Lung (tissue), 11 donors: ENCODE measurements at regions not wholly inside any gene's neighbourhood (a gene's known extent, or its start where the extent isn't known, plus 50 kb on each side); places are given as distances from the start of the nearest gene placed in this dataset.

Source experiments
- ATAC-seq: fragments of 200-7000 bp; cut with Tn5 transposase; one replicate; pipeline ENCODE4 v1.9.1; 2020; ENCODE audit warnings: moderate number of reproducible peaks; ENCODE audit not compliant: insufficient read depth, low FRiP score
- DNase-seq, 3 donors: peaks; one replicate each; pipeline ENCODE4 v3.0.0-alpha.2; 2013 to 2017
- H3K27ac ChIP-seq, 2 donors: one replicate each; pipeline ENCODE4 v1.5.1; 2013; ENCODE audit warnings: mild to moderate bottlenecking in 2 of 2, moderate library complexity in 2 of 2, control low read depth in 1 of 2, inconsistent platforms in 1 of 2, low read depth in 1 of 2, low read length in 1 of 2
- H3K27me3 ChIP-seq, 3 donors: one replicate each; pipeline ENCODE4 v1.5.1; 2013; ENCODE audit warnings: low read length in 2 of 3; ENCODE audit not compliant: control insufficient read depth in 3 of 3, insufficient read depth in 3 of 3
- H3K36me3 ChIP-seq, 4 donors: one replicate each; pipeline ENCODE4 v1.5.1; 2013; ENCODE audit warnings: low read length in 4 of 4, mild to moderate bottlenecking in 1 of 4, moderate library complexity in 1 of 4; ENCODE audit not compliant: control insufficient read depth in 4 of 4, insufficient read depth in 4 of 4
- H3K4me1 ChIP-seq, 5 donors: one replicate each; pipeline ENCODE4 v1.5.1; 2013; ENCODE audit warnings: low read length in 5 of 5, mild to moderate bottlenecking in 2 of 5, moderate library complexity in 1 of 5; ENCODE audit not compliant: control insufficient read depth in 5 of 5, insufficient read depth in 5 of 5
- H3K4me3 ChIP-seq: one replicate; pipeline ENCODE4 v1.5.1; 2013; ENCODE audit warnings: mild to moderate bottlenecking, control low read depth, moderate library complexity
- H3K9ac ChIP-seq, 2 donors: one replicate each; pipeline ENCODE4 v1.5.1; 2013; ENCODE audit warnings: low read length in 2 of 2, control low read depth in 1 of 2; ENCODE audit not compliant: insufficient read depth in 1 of 2
- H3K9me3 ChIP-seq, 4 donors: one replicate each; pipeline ENCODE4 v1.5.1; 2013; ENCODE audit warnings: low read length in 3 of 4, mild to moderate bottlenecking in 1 of 4, moderate library complexity in 1 of 4; ENCODE audit not compliant: control insufficient read depth in 4 of 4, insufficient read depth in 3 of 4
- CTCF ChIP-seq: IDR thresholded peaks from 2 replicates; pipeline ENCODE4 v1.5.1; 2012; ENCODE audit warnings: mild to moderate bottlenecking; ENCODE audit errors: control extremely low read depth, extremely low read depth
- WGBS, 2 donors: extraction: QIAGEN DNeasy Blood & Tissue Kit; methylation state at CpG; one replicate each; pipeline ENCODE4 v1.1.7; 2013; 5-methylcytosine and 5-hydroxymethylcytosine counted together
- donor health status: control.
- donor health status: control.
- donor health status: Bipolar disorder and iron deficiency.
- donor health status: healthy.
- donor health status: DM: yes; HTN: yes; CAD: no.

GRCh38 chr3:24596626-24597025, 102.0 kb upstream of the THRB start:
- no peak overlapping the region for H3K27ac ChIP-seq
- no peaks in the 10 kb centered on the region for H3K27me3 ChIP-seq
- H3K4me3 ChIP-seq: no peak overlapping the region
- H3K9ac ChIP-seq: no peak overlapping the region
- H3K4me1 ChIP-seq: peaks cover 0 to 33% (median 0%) of the 10 kb centered on the region in 5 donors
- H3K9me3 ChIP-seq: no peaks in the 10 kb centered on the region
- DNase-seq (no peak), ATAC-seq (no peak)
- WGBS, 2 donors: 82 to 89% methylated on average over 2 of the region's 2 CpGs
- TF ChIP-seq CTCF: no peak
- H3K36me3 ChIP-seq: no peaks in the 10 kb centered on the region

GRCh38 chr3:24598695-24599470, 104.2 kb upstream of the THRB start:
- 61 to 80% methylated on average over 7 of the region's 7 CpGs for WGBS, 2 donors
- Histone ChIP-seq H3K27ac (no peak overlapping the region), H3K9me3 (peaks cover 0 to 1% (median 0%) of the 10 kb centered on the region in 4 donors), H3K36me3 (no peaks in the 10 kb centered on the region), H3K27me3 (no peaks in the 10 kb centered on the region), H3K4me3 (no peak overlapping the region), H3K9ac (no peak overlapping the region), H3K4me1 (peaks cover 0 to 42% (median 9%) of the 10 kb centered on the region in 5 donors)
- ATAC-seq (no peak), DNase-seq (peak; percentile 21 to 80 (median 79))
- no peak for TF ChIP-seq CTCF

GRCh38 chr3:24601066-24601939, 106.7 kb upstream of the THRB start:
- WGBS, 2 donors: 75 to 78% methylated on average over 13 of the region's 13 CpGs
- H3K27ac ChIP-seq: no peak overlapping the region
- ATAC-seq: no peak

More at GRCh38 chr3:24601066-24601939, 106.7 kb upstream of the THRB start:
- H3K27me3 ChIP-seq: no peaks in the 10 kb centered on the region
- no peaks in the 10 kb centered on the region for H3K36me3 ChIP-seq
- DNase-seq: peak; percentile 83 to 96 (median 96)
- no peak for TF ChIP-seq CTCF
- H3K9me3 ChIP-seq: peaks cover 0 to 1% (median 0%) of the 10 kb centered on the region in 4 donors
- peaks cover 0 to 44% (median 9%) of the 10 kb centered on the region in 5 donors for H3K4me1 ChIP-seq
- H3K9ac ChIP-seq: no peak overlapping the region
- H3K4me3 ChIP-seq: no peak overlapping the region
